A673 (cell line): ENCODE measurements at regions not wholly inside any gene's neighbourhood (a gene's known extent, or its start where the extent isn't known, plus 50 kb on each side); places are given as distances from the start of the nearest gene placed in this dataset.

Source experiments
- EZH2 ChIP-seq: fragments of 200-600 bp; sonication (generic); IDR thresholded peaks from 2 replicates; pipeline ENCODE4 v1.6.1; 2017; ENCODE audit warnings: borderline replicate concordance, low read depth, mild to moderate bottlenecking, mixed read lengths, antibody characterized with exemption, low read length; ENCODE audit not compliant: poor library complexity, severe bottlenecking
- TF ChIP-seq, protein P1 (sequence below): fragments of 300-800, 200-600 bp; sonication (generic); conservative IDR thresholded peaks from 2 replicates; pipeline ENCODE4 v1.5.1; 2017; ENCODE audit warnings: low read depth, mild to moderate bottlenecking, antibody characterized with exemption, low read length, moderate library complexity, mixed read lengths

DNA sequence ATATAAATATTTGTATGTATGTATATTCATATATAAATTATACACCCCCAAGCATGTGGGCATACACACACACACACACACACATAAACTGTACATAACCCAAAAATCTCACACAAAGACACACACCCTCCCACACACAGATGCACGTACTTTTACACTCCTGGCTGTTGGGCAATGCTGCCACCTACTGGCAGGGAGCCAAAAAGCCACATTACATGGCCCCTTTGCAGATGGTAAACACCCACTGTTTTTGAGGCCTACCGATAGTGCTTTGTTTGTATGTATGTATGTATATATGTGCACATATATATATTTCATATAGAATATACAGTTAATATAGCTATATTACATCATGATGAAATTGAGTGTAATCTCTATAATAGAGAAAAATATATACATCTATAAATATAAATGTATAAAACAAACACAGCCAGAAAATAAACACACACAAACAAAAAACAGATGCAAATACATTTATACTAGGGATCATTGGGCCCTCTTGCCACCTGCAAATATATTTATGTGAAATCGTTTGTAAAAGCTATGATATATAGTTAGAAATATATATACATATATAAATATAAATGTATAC, 120.1 kb upstream of the ACBD5 start:
- TF ChIP-seq, protein P1, sequence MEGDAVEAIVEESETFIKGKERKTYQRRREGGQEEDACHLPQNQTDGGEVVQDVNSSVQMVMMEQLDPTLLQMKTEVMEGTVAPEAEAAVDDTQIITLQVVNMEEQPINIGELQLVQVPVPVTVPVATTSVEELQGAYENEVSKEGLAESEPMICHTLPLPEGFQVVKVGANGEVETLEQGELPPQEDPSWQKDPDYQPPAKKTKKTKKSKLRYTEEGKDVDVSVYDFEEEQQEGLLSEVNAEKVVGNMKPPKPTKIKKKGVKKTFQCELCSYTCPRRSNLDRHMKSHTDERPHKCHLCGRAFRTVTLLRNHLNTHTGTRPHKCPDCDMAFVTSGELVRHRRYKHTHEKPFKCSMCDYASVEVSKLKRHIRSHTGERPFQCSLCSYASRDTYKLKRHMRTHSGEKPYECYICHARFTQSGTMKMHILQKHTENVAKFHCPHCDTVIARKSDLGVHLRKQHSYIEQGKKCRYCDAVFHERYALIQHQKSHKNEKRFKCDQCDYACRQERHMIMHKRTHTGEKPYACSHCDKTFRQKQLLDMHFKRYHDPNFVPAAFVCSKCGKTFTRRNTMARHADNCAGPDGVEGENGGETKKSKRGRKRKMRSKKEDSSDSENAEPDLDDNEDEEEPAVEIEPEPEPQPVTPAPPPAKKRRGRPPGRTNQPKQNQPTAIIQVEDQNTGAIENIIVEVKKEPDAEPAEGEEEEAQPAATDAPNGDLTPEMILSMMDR = peak; percentile 92
- TF ChIP-seq EZH2 = no peak
